OCI-LY3 (cell line): ENCODE measurements at regions not wholly inside any gene's neighbourhood (a gene's known extent, or its start where the extent isn't known, plus 50 kb on each side); places are given as distances from the start of the nearest gene placed in this dataset.

ENCODE experiments used
- EZH2phosphoT487 ChIP-seq: fragments of 200-600 bp; shearing (Covaris generic); IDR thresholded peaks from 2 replicates; pipeline ENCODE4 v1.6.1; 2018; ENCODE audit warnings: antibody characterized with exemption, mixed run types, low read depth
- TF ChIP-seq, protein P1 (sequence below): fragments of 200-600, 300-600 bp; sonication (generic); IDR thresholded peaks from 2 replicates; pipeline ENCODE4 v1.5.1; 2014; ENCODE audit warnings: antibody characterized with exemption, low read length, low read depth

DNA sequence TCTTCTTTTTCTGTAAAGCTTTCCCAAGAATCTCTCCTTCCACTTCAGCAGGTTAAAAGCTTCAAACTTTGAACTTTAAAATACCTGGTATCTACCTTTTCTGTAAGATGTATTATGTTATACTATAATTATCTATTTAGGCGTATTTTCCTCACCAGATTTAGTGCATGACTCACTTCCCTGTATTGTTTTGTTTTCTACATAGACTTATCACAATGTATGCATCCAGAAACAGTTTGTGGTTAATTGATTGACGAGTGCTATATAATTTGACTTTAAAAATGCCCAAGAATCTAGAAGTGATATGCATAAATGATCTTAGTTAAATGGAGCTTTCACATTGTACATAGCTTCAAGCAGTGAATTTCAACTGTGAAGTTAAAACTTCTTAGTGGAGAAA lies 473.9 kb upstream of the CDH2 start:
- TF ChIP-seq, protein P1, sequence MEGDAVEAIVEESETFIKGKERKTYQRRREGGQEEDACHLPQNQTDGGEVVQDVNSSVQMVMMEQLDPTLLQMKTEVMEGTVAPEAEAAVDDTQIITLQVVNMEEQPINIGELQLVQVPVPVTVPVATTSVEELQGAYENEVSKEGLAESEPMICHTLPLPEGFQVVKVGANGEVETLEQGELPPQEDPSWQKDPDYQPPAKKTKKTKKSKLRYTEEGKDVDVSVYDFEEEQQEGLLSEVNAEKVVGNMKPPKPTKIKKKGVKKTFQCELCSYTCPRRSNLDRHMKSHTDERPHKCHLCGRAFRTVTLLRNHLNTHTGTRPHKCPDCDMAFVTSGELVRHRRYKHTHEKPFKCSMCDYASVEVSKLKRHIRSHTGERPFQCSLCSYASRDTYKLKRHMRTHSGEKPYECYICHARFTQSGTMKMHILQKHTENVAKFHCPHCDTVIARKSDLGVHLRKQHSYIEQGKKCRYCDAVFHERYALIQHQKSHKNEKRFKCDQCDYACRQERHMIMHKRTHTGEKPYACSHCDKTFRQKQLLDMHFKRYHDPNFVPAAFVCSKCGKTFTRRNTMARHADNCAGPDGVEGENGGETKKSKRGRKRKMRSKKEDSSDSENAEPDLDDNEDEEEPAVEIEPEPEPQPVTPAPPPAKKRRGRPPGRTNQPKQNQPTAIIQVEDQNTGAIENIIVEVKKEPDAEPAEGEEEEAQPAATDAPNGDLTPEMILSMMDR, result no peak
- TF ChIP-seq EZH2phosphoT487, result no peak
